ENCODE measurements at regions not wholly inside any gene's neighbourhood (a gene's known extent, or its start where the extent isn't known, plus 50 kb on each side); places are given as distances from the start of the nearest gene placed in this dataset.
A peak's percentile ranks its signal among the peaks of the same experiment; 100 is the strongest.

- in situ Hi-C loops (cut with MboI): no loop called here
- Histone ChIP-seq H3K9ac (no peak overlapping the region), H3K27me3 (replicated peaks; ENCODE audit: insufficient read depth) (no peaks in the 10 kb centered on the region), H3K4me3 (no peak overlapping the region), H3K4me1 (ENCODE audit: insufficient read depth) (no peaks in the 10 kb centered on the region), H2AFZ (no peak overlapping the region), H3F3A (ENCODE audit: insufficient read depth) (no peaks in the 10 kb centered on the region), H3K79me2 (ENCODE audit: insufficient read depth) (no peaks in the 10 kb centered on the region), H3K9me2 (ENCODE audit: insufficient read depth) (no peaks in the 10 kb centered on the region), H3K9me3 (ENCODE audit: low read depth) (no peaks in the 10 kb centered on the region), H3K27ac (no peak overlapping the region), H3K4me2 (ENCODE audit: unreplicated experiment) (no peak overlapping the region), H4K20me1 (ENCODE audit: insufficient read depth) (no peaks in the 10 kb centered on the region), H3K36me3 (ENCODE audit: low read depth) (no peaks in the 10 kb centered on the region)
- no peak for TF ChIP-seq EZH2phosphoT487 (IDR thresholded peaks at IDR 0.05; ENCODE audit: insufficient read depth, low read depth)
- no peak for TF ChIP-seq EZH2 (IDR thresholded peaks at IDR 0.05; ENCODE audit: insufficient read depth, poor library complexity, severe bottlenecking)
- DNase-seq: no peak
- WGBS, 2 experiments (ENCODE audit: low coverage in 1 of 2, low lambda C conversion rate in 2 of 2, missing lambda C conversion rate in 2 of 2): 78 to 83% methylated on average over 37 to 42 of the region's 42 CpGs
Observed at GRCh38 chr22:48646216-48646925, 1181.3 kb downstream of the BRD1 start.

- Histone ChIP-seq H3K4me2 (ENCODE audit: unreplicated experiment) (no peak overlapping the region), H2AFZ (no peak overlapping the region), H3K9me3 (ENCODE audit: low read depth) (no peaks in the 10 kb centered on the region), H3K36me3 (ENCODE audit: low read depth) (no peaks in the 10 kb centered on the region), H3K4me1 (ENCODE audit: insufficient read depth) (no peaks in the 10 kb centered on the region), H3F3A (ENCODE audit: insufficient read depth) (no peaks in the 10 kb centered on the region), H3K9ac (no peak overlapping the region), H3K79me2 (ENCODE audit: insufficient read depth) (no peaks in the 10 kb centered on the region), H3K27me3 (replicated peaks; ENCODE audit: insufficient read depth) (no peaks in the 10 kb centered on the region), H4K20me1 (ENCODE audit: insufficient read depth) (no peaks in the 10 kb centered on the region), H3K4me3 (no peak overlapping the region), H3K27ac (no peak overlapping the region), H3K9me2 (ENCODE audit: insufficient read depth) (no peaks in the 10 kb centered on the region)
- in situ Hi-C loops (cut with MboI): no loop called here
- 48 to 60% methylated on average over 16 of the region's 16 CpGs for WGBS, 2 experiments (ENCODE audit: low coverage in 1 of 2, low lambda C conversion rate in 2 of 2, missing lambda C conversion rate in 2 of 2)
- TF ChIP-seq EZH2phosphoT487 (IDR thresholded peaks at IDR 0.05; ENCODE audit: insufficient read depth, low read depth) (no peak), EZH2 (IDR thresholded peaks at IDR 0.05; ENCODE audit: insufficient read depth, poor library complexity, severe bottlenecking) (no peak)
- DNase-seq: no peak
Observed at GRCh38 chr22:48645766-48646165, 1181.9 kb downstream of the BRD1 start.

- Histone ChIP-seq H3K4me2 (ENCODE audit: unreplicated experiment) (no peak overlapping the region), H3K79me2 (ENCODE audit: insufficient read depth) (no peaks in the 10 kb centered on the region), H3K9ac (no peak overlapping the region), H3K27me3 (replicated peaks; ENCODE audit: insufficient read depth) (no peaks in the 10 kb centered on the region), H2AFZ (no peak overlapping the region), H3K9me2 (ENCODE audit: insufficient read depth) (no peaks in the 10 kb centered on the region), H3K9me3 (ENCODE audit: low read depth) (no peaks in the 10 kb centered on the region), H3K4me1 (ENCODE audit: insufficient read depth) (no peaks in the 10 kb centered on the region), H3F3A (ENCODE audit: insufficient read depth) (no peaks in the 10 kb centered on the region), H3K4me3 (no peak overlapping the region), H3K36me3 (ENCODE audit: low read depth) (no peaks in the 10 kb centered on the region), H4K20me1 (ENCODE audit: insufficient read depth) (no peaks in the 10 kb centered on the region), H3K27ac (no peak overlapping the region)
- TF ChIP-seq EZH2phosphoT487 (IDR thresholded peaks at IDR 0.05; ENCODE audit: insufficient read depth, low read depth) (no peak), EZH2 (IDR thresholded peaks at IDR 0.05; ENCODE audit: insufficient read depth, poor library complexity, severe bottlenecking) (no peak)
- WGBS, 2 experiments (ENCODE audit: low coverage in 1 of 2, low lambda C conversion rate in 2 of 2, missing lambda C conversion rate in 2 of 2): 41 to 55% methylated on average over 6 of the region's 6 CpGs
- in situ Hi-C loops (cut with MboI): no loop called here
- DNase-seq: no peak
Observed at GRCh38 chr22:48644997-48645396, 1182.7 kb downstream of the BRD1 start.

GRCh38 chr22:48644108-48644507, 1183.6 kb downstream of the BRD1 start:
- Histone ChIP-seq H3K4me3 (no peak overlapping the region), H3K4me1 (ENCODE audit: insufficient read depth) (no peaks in the 10 kb centered on the region), H3K27ac (no peak overlapping the region), H4K20me1 (ENCODE audit: insufficient read depth) (no peaks in the 10 kb centered on the region), H3K9me3 (ENCODE audit: low read depth) (no peaks in the 10 kb centered on the region), H3K79me2 (ENCODE audit: insufficient read depth) (no peaks in the 10 kb centered on the region), H3K4me2 (ENCODE audit: unreplicated experiment) (no peak overlapping the region), H2AFZ (no peak overlapping the region), H3K9ac (no peak overlapping the region), H3K27me3 (replicated peaks; ENCODE audit: insufficient read depth) (no peaks in the 10 kb centered on the region), H3K9me2 (ENCODE audit: insufficient read depth) (no peaks in the 10 kb centered on the region), H3F3A (ENCODE audit: insufficient read depth) (no peaks in the 10 kb centered on the region), H3K36me3 (ENCODE audit: low read depth) (no peaks in the 10 kb centered on the region)
- TF ChIP-seq EZH2phosphoT487 (IDR thresholded peaks at IDR 0.05; ENCODE audit: insufficient read depth, low read depth): no peak
- no peak for TF ChIP-seq EZH2 (IDR thresholded peaks at IDR 0.05; ENCODE audit: insufficient read depth, poor library complexity, severe bottlenecking)
- 19 to 21% methylated on average over 6 to 9 of the region's 9 CpGs for WGBS, 2 experiments (ENCODE audit: low coverage in 1 of 2, low lambda C conversion rate in 2 of 2, missing lambda C conversion rate in 2 of 2)
- DNase-seq: peak; percentile 44
- in situ Hi-C loops (cut with MboI): no loop called here
